ENCODE measurements at regions not wholly inside any gene's neighbourhood (a gene's known extent, or its start where the extent isn't known, plus 50 kb on each side); places are given as distances from the start of the nearest gene placed in this dataset.

GRCh38 chr13:84686458-84686857, 804.2 kb upstream of the SLITRK1 start:
- no peak for DNase-seq

- no peak for DNase-seq
Measured at GRCh38 chr13:84684804-84685203, 802.5 kb upstream of the SLITRK1 start.

- DNase-seq = no peak
Measured at GRCh38 chr13:84684048-84684662, 801.9 kb upstream of the SLITRK1 start.

GRCh38 chr13:84683448-84683847, 801.2 kb upstream of the SLITRK1 start:
- no peak for DNase-seq

GRCh38 chr13:84677836-84678235, 795.6 kb upstream of the SLITRK1 start:
- DNase-seq = no peak

GRCh38 chr13:84672616-84673015, 790.3 kb upstream of the SLITRK1 start:
- no peak for DNase-seq

GRCh38 chr13:84670245-84670644, 788.0 kb upstream of the SLITRK1 start:
- DNase-seq = no peak

- DNase-seq = no peak
Measured at GRCh38 chr13:84668637-84669036, 786.4 kb upstream of the SLITRK1 start.

GRCh38 chr13:84662491-84662890, 780.2 kb upstream of the SLITRK1 start:
- no peak for DNase-seq

- no peak for DNase-seq
Measured at GRCh38 chr13:84661718-84662117, 779.4 kb upstream of the SLITRK1 start.

- no peak for DNase-seq
Measured at GRCh38 chr13:84659359-84659661, 777.0 kb upstream of the SLITRK1 start.

GRCh38 chr13:84658491-84659358, 776.5 kb upstream of the SLITRK1 start:
- no peak for DNase-seq

GRCh38 chr13:84655677-84656076, 773.4 kb upstream of the SLITRK1 start:
- DNase-seq = no peak

GRCh38 chr13:84654654-84655275, 772.5 kb upstream of the SLITRK1 start:
- DNase-seq = no peak

GRCh38 chr13:84653915-84654534, 771.8 kb upstream of the SLITRK1 start:
- DNase-seq = no peak

- no peak for DNase-seq
Measured at GRCh38 chr13:84651705-84652104, 769.4 kb upstream of the SLITRK1 start.

GRCh38 chr13:84651288-84651687, 769.0 kb upstream of the SLITRK1 start:
- DNase-seq = no peak

GRCh38 chr13:84649853-84650252, 767.6 kb upstream of the SLITRK1 start:
- DNase-seq = no peak

- no peak for DNase-seq
Measured at GRCh38 chr13:84648069-84648640, 765.9 kb upstream of the SLITRK1 start.

GRCh38 chr13:84646957-84647356, 764.7 kb upstream of the SLITRK1 start:
- no peak for DNase-seq

- no peak for DNase-seq
Measured at GRCh38 chr13:84645196-84646012, 763.1 kb upstream of the SLITRK1 start.

- no peak for DNase-seq
Measured at GRCh38 chr13:84641491-84641890, 759.2 kb upstream of the SLITRK1 start.
